B cell (primary cell): ENCODE measurements at regions not wholly inside any gene's neighbourhood (a gene's known extent, or its start where the extent isn't known, plus 50 kb on each side); places are given as distances from the start of the nearest gene placed in this dataset.

ENCODE experiments used
- ATAC-seq: fragments of 200-7000 bp; cut with Tn5 transposase; one replicate; pipeline ENCODE4 v1.10.0; 2021; ENCODE audit warnings: low read depth, mild to moderate bottlenecking, moderate number of reproducible peaks, moderate library complexity
- CTCF ChIA-PET: fragments of 350-600 bp; sonication (Branson Sonifier 250); formaldehyde crosslinking; loops from one replicate; lab custom pipeline; 2021; ENCODE audit warnings: antibody characterized with exemption, inconsistent platforms; lab: Charles Lee
- POLR2A ChIA-PET: fragments of 350-600 bp; sonication (Branson Sonifier 250); formaldehyde crosslinking; loops from one replicate; lab custom pipeline; 2021; ENCODE audit warnings: antibody characterized with exemption; lab: Charles Lee
- DNase-seq: peaks from one replicate; pipeline ENCODE4 v3.0.0; 2013
- H2AFZ ChIP-seq: 2 replicates; pipeline ENCODE4 v1.6.1; 2012; ENCODE audit warnings: mild to moderate bottlenecking, low read depth, low read length; ENCODE audit not compliant: insufficient read depth, poor library complexity, severe bottlenecking
- H3K27ac ChIP-seq, 2 donors: 1 replicate in 1 of 2; 2 replicates in 1 of 2; pipeline ENCODE4 v1.5.1; 2012 to 2013; ENCODE audit warnings: low read length in 2 of 2, mild to moderate bottlenecking in 2 of 2, moderate library complexity in 1 of 2
- H3K27me3 ChIP-seq, 4 experiments: fragments of 200-600 bp in 1 of 4; sonication (generic) in 1 of 4; replicated peaks in 1 of 4; 1 replicate in 2 of 4; 2 replicates in 2 of 4; pipeline versions ENCODE4 v1.6.1 to v1.7.0; 2013 to 2016; ENCODE audit warnings: low read length in 3 of 4, mild to moderate bottlenecking in 2 of 4, mixed read lengths in 1 of 4, moderate library complexity in 1 of 4; ENCODE audit not compliant: insufficient read depth in 4 of 4, control insufficient read depth in 3 of 4; ENCODE audit errors: control extremely low read depth in 1 of 4
- H3K36me3 ChIP-seq, 2 experiments: replicated peaks in 1 of 2; 1 replicate in 1 of 2; 2 replicates in 1 of 2; pipeline versions ENCODE4 v1.6.1 to v1.7.1; 2013; ENCODE audit warnings: low read length in 1 of 2; ENCODE audit not compliant: insufficient read depth in 2 of 2, control insufficient read depth in 1 of 2; ENCODE audit errors: control extremely low read depth in 1 of 2, extremely low read depth in 1 of 2
- H3K4me1 ChIP-seq, 2 donors: fragments of 200-600 bp in 1 of 2; sonication (generic) in 1 of 2; 1 replicate in 1 of 2; 2 replicates in 1 of 2; pipeline versions ENCODE4 v1.5.1 to v1.6.1; 2013 to 2017; ENCODE audit warnings: low read length in 2 of 2; ENCODE audit not compliant: control insufficient read depth in 2 of 2, insufficient read depth in 2 of 2
- H3K4me2 ChIP-seq: replicated peaks from 2 replicates; pipeline ENCODE3; 2012; ENCODE audit warnings: mild to moderate bottlenecking, low read depth, low read length; ENCODE audit not compliant: poor library complexity, severe bottlenecking
- H3K4me3 ChIP-seq, 5 experiments: fragments of 200-600 bp in 1 of 5; sonication (generic) in 1 of 5; 1 replicate in 3 of 5; 2 replicates in 2 of 5; pipeline versions ENCODE4 v1.5.1 to v1.7.0; 2011 to 2016; ENCODE audit warnings: low read length in 4 of 5, mild to moderate bottlenecking in 4 of 5, low read depth in 2 of 5, control low read depth in 1 of 5, moderate library complexity in 1 of 5; ENCODE audit not compliant: insufficient read depth in 1 of 5; ENCODE audit errors: control extremely low read depth in 1 of 5, extremely low read depth in 1 of 5
- H3K79me2 ChIP-seq: fragments of 200-600 bp; sonication (generic); one replicate; pipeline ENCODE4 v1.6.0; 2016; ENCODE audit warnings: low read length; ENCODE audit not compliant: control insufficient read depth, insufficient read depth
- H3K9ac ChIP-seq: fragments of 200-600 bp; sonication (generic); 2 replicates; pipeline ENCODE4 v1.6.1; 2017; ENCODE audit warnings: mild to moderate bottlenecking, low read length, moderate library complexity
- H3K9me3 ChIP-seq, 3 donors: one replicate each; pipeline versions ENCODE4 v1.6.1 to v1.7.1; 2013; ENCODE audit warnings: low read length in 2 of 3; ENCODE audit not compliant: control insufficient read depth in 2 of 3, insufficient read depth in 1 of 3; ENCODE audit errors: control extremely low read depth in 1 of 3
- H4K20me1 ChIP-seq: 2 replicates; pipeline ENCODE4 v1.6.0; 2012; ENCODE audit warnings: mild to moderate bottlenecking, low read length; ENCODE audit not compliant: insufficient read depth, control insufficient read depth, poor library complexity, severe bottlenecking
- H3K27ac Mint-ChIP-seq: one replicate; pipeline ENCODE4 v1.8.0; 2021; ENCODE audit warnings: mixed read lengths
- H3K27me3 Mint-ChIP-seq: one replicate; pipeline ENCODE4 v1.8.0; 2021; ENCODE audit warnings: mixed read lengths
- H3K4me1 Mint-ChIP-seq: one replicate; pipeline ENCODE4 v1.8.0; 2021; ENCODE audit warnings: mixed read lengths
- H3K4me3 Mint-ChIP-seq: one replicate; pipeline ENCODE4 v1.8.0; 2021; ENCODE audit warnings: mixed read lengths
- H3K9me3 Mint-ChIP-seq: one replicate; pipeline ENCODE4 v1.8.0; 2022; ENCODE audit warnings: mixed read lengths; ENCODE audit not compliant: insufficient read depth
- EZH2 ChIP-seq: IDR thresholded peaks from 2 replicates; pipeline ENCODE4 v1.6.1; 2012; ENCODE audit warnings: borderline replicate concordance, low read depth, mild to moderate bottlenecking, moderate library complexity, low read length; ENCODE audit not compliant: insufficient read depth, poor library complexity, severe bottlenecking
- WGBS: methylation state at CpG from one replicate; pipeline ENCODE4 v1.1.5; 2013; ENCODE audit warnings: missing lambda C conversion rate; ENCODE audit not compliant: insufficient coverage; 5-methylcytosine and 5-hydroxymethylcytosine counted together
- intact Hi-C: fragments of 100-400 bp; cut with micrococcal nuclease; formaldehyde crosslinking; loops from one replicate; pipeline ENCODE4 v1.10.0; 2022
- TF ChIP-seq, protein P1 (sequence below): fragments of 200-600 bp; IDR thresholded peaks from one replicate; pipeline ENCODE4 v1.8.0; 2022; ENCODE audit warnings: antibody characterized with exemption, mild to moderate bottlenecking

DNA sequence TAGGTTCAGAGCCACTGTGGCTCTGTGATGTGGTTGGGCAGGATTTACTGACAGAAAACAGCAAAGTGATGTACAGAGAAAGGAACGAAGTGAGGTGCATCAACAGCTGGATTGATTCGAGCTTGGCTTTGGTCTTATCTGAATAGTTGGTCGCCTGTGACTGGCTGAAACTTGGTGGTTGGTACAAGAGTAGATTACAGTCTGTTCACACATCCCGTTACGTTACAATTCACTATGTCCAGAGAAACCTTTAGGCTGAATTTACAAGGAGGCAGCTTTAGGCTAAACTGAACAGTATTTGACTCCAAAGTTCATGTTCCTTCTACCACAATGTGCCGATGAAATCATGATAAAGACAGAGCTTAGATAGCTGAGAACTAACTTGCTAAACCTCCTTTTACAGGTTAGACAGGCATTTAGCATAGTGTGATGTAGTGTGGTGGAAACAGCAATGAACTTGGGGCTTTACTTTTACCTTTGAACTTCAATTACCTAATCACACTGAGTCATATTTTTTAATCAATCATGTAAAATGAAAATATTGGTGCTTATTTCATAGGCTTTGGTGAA, 210.2 kb upstream of the PUM3 start:
- no peak overlapping the region for H3K4me3 Mint-ChIP-seq
- ATAC-seq = no peak
- Histone ChIP-seq H3K27me3 (no peaks in the 10 kb centered on the region), H3K4me2 (no peak overlapping the region), H3K9ac (no peak overlapping the region), H3K4me3 (no peak overlapping the region), H4K20me1 (no peaks in the 10 kb centered on the region), H3K36me3 (no peaks in the 10 kb centered on the region), H2AFZ (no peak overlapping the region), H3K4me1 (no peaks in the 10 kb centered on the region), H3K9me3 (no peaks in the 10 kb centered on the region), H3K79me2 (no peaks in the 10 kb centered on the region), H3K27ac (no peak overlapping the region)
- intact Hi-C loops = no loop called here
- no peak for TF ChIP-seq EZH2
- TF ChIP-seq, protein P1, sequence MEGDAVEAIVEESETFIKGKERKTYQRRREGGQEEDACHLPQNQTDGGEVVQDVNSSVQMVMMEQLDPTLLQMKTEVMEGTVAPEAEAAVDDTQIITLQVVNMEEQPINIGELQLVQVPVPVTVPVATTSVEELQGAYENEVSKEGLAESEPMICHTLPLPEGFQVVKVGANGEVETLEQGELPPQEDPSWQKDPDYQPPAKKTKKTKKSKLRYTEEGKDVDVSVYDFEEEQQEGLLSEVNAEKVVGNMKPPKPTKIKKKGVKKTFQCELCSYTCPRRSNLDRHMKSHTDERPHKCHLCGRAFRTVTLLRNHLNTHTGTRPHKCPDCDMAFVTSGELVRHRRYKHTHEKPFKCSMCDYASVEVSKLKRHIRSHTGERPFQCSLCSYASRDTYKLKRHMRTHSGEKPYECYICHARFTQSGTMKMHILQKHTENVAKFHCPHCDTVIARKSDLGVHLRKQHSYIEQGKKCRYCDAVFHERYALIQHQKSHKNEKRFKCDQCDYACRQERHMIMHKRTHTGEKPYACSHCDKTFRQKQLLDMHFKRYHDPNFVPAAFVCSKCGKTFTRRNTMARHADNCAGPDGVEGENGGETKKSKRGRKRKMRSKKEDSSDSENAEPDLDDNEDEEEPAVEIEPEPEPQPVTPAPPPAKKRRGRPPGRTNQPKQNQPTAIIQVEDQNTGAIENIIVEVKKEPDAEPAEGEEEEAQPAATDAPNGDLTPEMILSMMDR = no peak
- no peak overlapping the region for H3K27ac Mint-ChIP-seq
- no peaks in the 10 kb centered on the region for H3K4me1 Mint-ChIP-seq
- no peak for DNase-seq
- no peaks in the 10 kb centered on the region for H3K27me3 Mint-ChIP-seq
- 91% methylated on average over 3 of the region's 6 CpGs for WGBS
- H3K9me3 Mint-ChIP-seq = no peaks in the 10 kb centered on the region
- POLR2A ChIA-PET = no interaction called here
- CTCF ChIA-PET = no interaction called here

DNA sequence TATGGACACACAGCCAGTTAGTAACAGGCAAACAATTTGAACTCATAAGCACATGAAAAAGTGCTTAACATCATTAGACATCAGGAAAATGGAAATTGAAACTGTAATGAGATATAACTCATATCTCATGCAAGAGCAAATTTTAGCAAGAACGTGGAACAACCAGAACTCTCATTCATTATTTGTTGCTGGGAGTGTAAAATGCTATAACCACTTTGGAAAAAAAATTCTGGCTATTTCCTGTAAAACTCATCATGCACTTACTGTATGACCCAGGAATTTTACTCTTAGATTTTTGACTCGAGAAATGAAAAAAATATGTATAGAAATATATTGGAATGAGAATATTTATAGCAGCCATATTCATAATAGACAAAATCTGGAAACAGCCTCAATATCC, 205.7 kb upstream of the PUM3 start:
- H3K36me3 ChIP-seq = no peaks in the 10 kb centered on the region
- H3K27ac ChIP-seq = no peak overlapping the region
- no peaks in the 10 kb centered on the region for H3K4me1 ChIP-seq
- H3K79me2 ChIP-seq = no peaks in the 10 kb centered on the region
- no peak overlapping the region for H2AFZ ChIP-seq
- no peaks in the 10 kb centered on the region for H3K27me3 ChIP-seq
- ATAC-seq (no peak), DNase-seq (no peak)
- Mint-ChIP-seq H3K9me3 (no peaks in the 10 kb centered on the region), H3K4me1 (no peaks in the 10 kb centered on the region), H3K27me3 (no peaks in the 10 kb centered on the region), H3K4me3 (no peak overlapping the region), H3K27ac (no peak overlapping the region)
- no peak overlapping the region for H3K4me3 ChIP-seq
- H3K4me2 ChIP-seq = no peak overlapping the region
- H3K9me3 ChIP-seq = no peaks in the 10 kb centered on the region
- intact Hi-C loops = no loop called here
- CTCF ChIA-PET = no interaction called here
- no peaks in the 10 kb centered on the region for H4K20me1 ChIP-seq
- no CpG with 5 or more reads among the region's 2 CpGs for WGBS
- POLR2A ChIA-PET = no interaction called here
- no peak overlapping the region for H3K9ac ChIP-seq
- TF ChIP-seq, protein P1 = no peak
- no peak for TF ChIP-seq EZH2
